Activated CD4-positive, alpha-beta T cell treated with anti-CD3 and anti-CD28 coated beads, Interleukin-2, Interleukin-4, amounts not matched to agents 100 ng/mL and 50 ng/mL, durations not matched to agents 16 hours and 8 hours (primary cell): ENCODE measurements at regions not wholly inside any gene's neighbourhood (a gene's known extent, or its start where the extent isn't known, plus 50 kb on each side); places are given as distances from the start of the nearest gene placed in this dataset.
"Not testable (repeated sequence)": the region's sequence is repeated elsewhere in the genome, so short reads cannot be mapped to it uniquely, and the experiment has no call there.

ENCODE experiments used
- DNase-seq: peaks from one replicate; pipeline ENCODE4 v3.0.0-alpha.2; 2020; ENCODE audit warnings: low spot score

DNA sequence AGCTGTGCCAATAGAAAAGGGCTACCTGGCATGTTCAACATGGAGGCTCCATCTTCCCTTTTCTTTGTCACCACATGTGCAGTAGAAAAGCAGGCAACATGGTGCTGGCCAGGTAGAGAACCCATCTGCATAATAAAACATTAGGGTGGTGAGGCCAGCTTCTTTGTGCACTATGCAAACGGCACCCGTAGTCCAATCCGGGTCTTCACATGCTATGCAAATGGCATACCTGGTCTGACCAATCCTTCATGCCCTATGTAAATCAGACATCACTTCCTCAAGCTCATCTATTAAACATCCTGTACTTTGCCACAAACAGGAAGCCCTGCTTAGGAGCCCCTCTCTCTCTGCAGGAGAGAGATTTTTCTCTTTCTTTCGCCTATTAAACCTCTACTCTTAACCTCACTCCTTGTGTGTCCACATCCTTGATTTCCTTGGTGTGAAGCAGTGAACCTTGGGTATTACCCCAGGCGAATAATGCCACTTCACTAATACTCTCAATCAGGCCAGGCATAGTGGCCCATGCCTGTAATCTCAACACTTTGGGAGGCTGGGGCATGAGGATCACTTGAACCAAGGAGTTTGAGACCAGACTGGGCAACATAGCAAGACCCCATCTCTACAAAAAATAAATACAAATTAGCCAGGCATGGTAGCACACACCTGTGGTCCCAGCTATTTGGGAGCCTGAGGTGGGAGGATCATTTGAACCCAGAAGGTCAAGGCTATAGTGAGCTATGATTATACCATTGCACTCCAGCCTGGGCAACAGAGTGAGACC is 111.3 kb upstream of the MRI1 start:
- no peak for DNase-seq

DNA sequence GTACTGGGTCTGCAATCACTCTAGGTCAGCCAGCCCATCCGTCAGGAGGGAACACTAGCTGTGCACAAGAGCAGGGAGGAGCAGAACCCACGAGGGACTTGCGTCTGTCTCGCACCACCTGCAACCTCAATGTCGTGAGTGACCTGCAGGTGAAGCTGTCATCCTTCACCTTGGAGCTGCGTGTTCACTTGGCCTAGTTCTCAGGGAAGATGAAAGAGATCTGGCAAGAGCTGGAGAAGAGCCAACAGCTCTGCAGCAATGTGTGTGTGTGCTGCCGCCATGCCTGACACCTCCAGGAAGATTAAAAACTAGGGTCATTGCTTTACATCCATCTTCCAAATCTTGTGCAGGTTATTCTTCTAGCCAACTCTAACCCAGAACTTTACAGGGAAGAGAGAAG is 117.6 kb upstream of the MRI1 start:
- DNase-seq: no peak

DNA sequence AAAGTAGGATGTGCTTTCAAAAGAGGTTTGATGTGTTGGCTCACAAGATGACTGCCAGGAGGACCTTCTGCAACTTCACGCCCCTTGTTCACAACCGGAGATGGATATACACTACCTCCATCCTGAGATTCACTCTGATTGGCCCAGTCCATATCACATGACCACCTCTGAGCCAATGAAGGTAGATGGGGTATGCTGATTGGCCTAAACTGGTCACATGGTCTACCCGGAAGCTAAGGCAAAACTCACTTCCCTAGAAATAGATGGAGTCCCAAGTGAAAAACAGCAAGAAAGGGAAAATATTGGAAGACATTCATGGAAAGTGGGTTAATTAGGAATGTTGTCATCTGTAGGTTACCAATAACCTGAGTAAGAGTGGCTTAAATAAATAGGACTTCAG is 119.7 kb upstream of the MRI1 start:
- DNase-seq: no peak

DNA sequence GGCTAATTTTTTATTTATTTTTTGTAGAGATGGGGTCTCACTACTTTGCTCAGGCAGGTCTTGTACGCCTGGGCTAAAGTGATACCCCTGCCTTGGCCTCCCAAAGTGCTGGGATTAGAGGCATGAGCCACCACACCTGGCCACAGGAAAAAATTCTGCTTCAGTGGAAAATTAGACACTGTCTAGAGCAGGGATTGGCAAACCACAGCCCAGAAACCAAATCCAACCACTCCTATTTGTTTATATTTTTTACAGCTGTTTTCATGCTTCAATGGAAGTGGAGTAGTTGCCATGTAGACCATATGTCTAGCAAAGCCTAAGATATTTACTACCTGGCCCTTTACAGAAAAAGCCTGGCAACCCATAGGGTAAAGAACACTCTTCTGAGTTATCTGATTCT is 123.7 kb upstream of the MRI1 start:
- no peak for DNase-seq

DNA sequence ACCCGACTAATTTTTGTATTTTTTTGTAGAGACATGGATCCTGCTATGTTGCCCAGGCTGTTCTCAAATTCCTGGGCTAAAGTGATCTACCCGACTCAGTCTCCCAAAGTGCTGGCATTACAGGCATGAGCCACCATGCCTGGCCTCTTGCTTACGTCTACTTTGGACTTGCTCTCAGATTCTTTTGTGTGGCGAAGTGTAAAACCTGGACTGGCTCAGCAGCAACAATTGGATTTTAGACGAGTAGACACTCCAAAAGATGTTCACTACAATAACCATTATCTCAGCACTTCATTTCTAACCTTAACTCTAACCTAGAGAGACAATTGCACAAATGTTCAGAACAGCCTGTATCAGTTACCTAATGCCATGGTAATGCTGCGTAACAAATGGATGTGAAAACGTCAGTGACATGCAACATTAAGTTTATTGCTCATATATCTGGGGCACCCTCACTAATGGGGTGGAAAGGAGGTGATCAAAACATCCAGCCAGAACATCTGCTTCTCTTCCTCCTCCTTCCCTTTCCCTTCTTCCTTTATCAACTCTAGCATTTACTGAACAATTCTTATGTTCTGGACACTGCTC is 124.9 kb upstream of the MRI1 start:
- no peak for DNase-seq

DNA sequence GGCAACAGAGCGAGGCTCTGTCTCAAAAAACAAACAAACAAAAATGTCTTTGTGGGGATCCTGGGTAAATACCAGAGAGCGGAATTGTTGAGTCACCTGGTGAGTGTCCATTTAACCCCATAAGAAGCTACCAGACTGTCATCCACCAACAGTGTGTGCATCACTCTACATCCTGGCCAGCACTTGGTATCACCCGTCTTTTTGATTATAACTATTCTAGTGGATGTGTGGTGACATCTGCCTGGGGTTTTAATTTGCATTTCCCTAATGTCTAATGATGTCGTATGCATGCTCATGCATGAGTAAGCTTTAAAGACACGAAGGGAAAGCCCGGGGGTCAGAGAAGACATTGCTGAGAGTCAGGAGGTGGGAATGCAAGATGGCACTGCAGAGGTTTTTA is 126.7 kb upstream of the MRI1 start:
- DNase-seq: no peak

DNA sequence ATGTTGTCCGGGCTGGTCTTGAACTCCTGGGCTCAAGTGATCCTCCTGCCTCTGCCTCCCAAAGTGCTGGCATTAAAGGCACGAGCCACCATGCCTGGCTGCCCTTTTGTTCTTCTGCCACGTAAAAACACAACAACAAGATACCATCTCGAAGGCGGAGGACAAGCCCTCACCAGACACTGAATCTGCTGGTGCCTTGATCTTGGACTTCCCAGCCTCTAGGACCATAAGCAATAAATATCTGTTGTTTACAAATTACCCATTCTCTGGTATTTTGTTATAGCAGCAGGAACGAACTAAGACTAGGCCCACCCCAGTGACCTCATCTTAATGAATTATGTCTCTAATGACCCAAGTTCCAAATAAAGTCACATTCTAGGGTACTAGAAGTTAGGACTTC is 128.4 kb upstream of the CACNA1A start:
- DNase-seq: no peak

DNA sequence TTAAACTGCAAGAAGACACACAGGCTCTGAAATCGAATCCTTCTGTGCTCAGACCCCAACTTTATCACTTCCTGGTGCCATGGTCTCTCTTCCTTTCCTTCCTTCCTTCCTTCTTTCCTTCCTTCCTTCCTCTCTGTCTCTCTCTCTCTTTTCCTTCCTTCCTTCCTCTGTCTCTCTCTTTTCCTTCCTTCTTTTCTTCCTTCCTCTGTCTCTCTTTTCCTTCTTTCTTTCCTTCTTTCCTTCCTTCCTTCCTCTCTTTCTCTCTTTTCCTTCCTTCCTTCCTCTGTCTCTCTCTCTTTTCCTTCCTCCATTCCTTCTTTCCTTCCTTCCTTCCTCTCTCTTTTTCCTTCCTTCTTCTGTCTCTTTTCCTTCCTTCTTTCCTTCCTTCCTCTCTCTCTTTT is 127.2 kb upstream of the CACNA1A start:
- DNase-seq: no peak

DNA sequence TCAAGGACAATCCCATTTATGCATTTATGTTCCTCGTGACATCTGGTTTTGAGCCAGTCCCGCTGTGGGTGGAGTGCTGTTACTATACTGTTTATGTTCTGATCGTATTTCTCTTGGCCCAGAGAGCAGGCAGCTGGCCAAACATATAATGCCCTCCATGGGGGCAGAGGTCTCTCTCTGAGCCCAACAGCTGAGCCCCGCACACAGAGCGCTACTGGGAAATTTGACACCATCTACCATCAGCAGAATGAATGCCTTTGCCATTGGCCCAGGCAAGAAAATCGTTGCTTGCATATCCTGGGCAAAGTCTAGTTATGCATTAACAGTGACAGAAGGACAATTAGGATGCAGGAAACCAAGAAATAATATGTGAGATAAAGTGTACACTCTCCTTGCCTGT is 126.8 kb upstream of the CACNA1A start:
- DNase-seq: no peak

DNA sequence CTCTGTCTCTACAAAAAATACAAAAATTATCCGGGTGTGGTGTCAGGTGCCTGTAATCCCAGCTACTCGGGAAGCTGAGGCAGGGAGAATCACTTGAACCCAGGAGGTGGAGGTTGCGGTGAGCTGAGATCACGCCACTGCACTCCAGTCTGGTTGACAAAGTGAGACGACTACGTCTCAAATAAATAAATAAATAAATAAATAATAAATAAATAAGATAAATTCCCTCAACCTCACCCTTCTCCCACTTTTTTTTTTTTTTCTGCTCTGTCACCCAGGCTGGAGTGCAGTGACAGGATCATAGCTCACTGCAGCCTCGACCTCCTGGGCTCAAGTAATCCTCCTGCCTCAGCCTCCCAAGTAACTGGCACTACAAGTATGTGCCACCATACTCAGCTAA is 125.9 kb upstream of the CACNA1A start:
- DNase-seq: not testable (repeated sequence)

DNA sequence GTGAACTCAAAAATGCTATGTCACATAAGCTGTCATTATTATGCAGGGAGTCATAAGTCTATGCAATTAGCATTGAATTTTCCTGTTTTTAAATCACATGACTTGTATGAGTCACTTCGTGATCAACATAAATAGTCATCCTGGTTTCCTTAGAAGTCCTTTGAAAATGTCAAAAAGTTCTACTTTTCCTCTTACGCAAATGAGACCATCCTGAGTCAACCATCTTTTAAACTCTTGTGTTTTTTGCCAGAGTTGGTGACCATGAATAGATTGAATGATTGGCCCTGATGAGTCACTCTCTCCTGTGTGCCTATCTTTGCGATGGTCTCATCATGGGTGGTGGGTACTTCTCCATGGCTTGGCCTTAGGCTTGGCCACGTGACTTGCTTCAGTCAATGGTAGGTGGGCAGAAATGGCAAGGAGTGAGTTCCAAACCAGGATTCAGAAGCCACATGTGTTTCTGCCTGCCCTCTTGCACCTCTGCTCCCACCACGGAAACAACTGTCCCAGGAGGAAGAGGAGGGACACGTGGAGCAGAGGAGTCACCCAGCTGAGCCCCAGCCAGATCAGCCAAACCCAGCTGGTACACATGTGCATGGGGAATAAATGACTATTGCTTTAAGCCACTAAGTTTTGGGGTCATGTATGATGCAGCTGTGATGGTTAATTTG is 123.5 kb upstream of the CACNA1A start:
- DNase-seq: no peak

DNA sequence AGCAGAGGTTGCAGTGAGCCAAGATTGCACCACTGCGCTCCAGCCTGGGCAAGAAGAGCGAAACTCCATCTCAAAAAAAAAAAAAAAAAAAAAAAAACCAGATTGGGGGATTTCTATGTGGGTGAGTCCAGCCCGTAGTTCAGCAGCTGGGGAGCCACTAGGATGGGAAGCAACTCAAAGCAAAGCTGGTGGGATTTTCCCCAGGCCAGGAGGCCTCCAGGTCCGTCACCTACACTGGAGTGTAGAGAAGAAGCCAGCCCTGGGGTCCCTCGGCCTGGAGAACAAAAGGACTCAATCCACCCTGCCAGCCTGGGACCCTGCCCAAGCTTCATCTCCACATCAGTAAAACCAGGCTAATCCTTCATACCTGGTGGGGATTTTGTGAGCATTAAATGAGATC is 121.3 kb upstream of the CACNA1A start:
- DNase-seq: no peak

DNA sequence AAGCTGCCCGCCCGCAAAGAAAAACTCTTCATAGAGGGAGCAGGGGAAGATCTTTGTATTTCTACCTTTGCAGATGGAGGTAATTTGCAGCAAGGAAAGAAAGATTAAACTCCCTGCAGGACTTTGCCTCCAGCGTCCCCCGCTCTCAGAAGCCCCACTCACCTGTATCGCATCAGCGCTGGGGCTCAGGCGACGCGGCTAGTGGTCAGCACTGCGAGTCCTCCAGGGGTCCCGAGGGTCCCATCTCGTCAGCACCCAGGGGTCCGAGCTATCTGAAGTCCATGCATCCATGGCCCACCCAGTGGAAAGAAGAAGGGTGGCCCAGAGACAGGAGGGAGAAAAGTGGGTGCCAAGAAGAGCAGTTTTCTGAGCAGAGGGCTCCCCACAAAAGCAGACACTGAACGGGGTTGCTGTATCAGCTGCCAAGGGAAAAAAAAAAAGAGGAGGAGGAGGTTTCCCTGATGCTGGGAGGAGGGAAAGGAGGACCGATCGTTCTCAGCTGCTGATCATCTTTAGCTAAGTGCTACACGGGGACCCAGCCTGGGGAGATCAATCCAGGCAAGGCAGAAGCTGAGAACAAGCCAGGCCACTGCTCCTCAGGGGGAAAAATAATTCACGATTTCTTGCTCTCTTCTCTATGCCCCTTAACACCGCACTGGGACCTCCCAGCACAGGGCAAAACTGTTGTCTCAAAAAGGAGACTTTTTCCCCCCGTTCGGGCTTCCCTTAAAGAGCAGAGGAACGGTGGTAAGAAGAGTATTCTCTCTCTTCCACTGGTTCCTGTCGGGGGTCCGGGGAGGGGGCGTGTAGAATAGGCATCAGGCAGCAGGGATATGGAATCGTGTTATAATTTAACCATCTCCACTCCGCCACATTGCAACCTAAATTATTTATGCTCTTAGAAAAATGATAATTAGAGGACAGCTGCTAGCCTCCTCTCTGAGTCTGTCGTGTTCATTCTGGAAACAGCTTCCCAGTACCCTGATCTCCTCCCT is 117.7 kb upstream of the CACNA1A start:
- no peak for DNase-seq

DNA sequence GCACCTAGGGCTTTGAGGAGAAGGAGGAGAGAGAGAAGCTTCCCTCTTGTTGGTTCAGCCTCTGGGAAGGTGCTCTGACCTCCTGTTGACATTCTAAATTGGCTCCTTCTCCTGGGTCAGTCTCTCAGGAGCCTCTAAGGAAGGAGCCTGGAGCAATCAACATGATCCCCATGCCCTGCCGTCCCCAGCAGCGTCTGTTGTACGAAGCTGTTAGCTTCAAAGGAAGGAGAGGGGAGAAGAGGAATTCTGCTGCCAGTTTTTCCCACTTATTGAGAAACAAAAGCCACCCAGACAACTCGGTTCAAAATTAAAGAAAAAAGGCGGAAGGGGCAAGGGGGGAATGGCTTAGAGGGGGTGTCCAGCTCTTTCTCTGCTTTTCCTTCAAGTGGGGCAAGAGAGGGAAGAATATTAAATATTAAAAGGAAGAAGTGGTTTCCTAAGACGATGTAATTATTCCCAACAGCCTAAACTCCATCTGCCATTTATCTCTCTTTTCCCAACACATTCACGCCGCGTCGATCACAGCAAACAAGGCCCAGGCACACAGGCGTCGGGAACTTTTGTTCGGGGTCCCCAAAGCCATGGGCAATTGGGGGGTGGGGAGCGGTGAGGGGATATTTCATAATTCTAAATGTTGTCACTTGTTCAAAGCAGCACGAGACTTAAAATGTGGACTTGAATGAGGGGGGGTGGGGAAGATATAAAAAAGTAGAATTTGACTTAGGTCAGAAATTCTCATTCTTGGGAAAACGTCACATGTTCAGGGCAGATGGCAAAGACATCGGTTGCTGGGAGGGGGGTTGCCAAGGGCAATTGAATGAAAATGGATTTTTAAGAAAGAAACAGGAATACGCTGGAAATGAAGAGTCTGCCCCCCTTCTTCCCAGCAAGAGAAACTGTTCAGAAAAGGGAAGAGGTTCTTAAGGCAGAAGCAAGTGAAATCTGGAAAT is 116.8 kb upstream of the CACNA1A start:
- DNase-seq: no peak

DNA sequence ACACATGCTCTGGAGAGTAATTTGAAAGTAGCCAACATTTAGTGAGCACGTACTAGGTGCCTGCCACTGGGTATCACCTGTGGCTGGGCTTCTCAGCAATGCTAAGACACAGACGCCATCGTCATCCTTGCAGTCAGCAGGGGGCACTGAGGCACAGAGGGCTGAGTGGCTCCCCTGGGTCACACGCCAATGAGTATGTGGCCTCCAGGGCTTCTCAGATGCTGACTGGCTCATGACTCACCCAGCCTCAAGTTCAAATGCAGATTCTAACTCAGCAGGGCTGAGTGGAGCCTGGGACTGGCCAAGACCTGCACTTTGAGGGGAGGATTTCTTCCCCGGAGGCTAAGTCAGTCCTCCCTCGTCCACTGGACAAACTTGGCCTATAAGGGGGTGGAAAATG is 115.1 kb upstream of the CACNA1A start:
- no peak for DNase-seq

DNA sequence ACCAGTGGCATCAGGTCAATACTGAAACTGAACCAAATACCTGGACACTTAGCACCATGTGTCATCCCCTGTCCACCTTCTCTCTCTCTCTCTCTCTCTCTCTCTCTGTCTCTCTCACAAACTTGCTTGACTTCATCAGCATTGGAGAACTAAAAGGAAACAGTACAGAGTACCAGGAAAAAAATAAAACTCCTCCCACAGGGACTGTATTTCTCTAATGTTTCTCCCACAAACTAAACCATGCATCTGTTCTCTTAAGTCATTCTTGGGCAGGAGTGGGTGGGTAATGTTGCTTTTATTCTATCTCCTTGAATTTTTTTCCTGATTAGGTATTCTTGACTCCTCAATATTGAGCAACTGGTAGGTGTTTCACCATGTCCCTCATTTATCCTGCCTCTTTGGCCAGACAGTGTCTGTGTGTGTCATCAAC is 112.9 kb upstream of the CACNA1A start:
- DNase-seq: no peak

DNA sequence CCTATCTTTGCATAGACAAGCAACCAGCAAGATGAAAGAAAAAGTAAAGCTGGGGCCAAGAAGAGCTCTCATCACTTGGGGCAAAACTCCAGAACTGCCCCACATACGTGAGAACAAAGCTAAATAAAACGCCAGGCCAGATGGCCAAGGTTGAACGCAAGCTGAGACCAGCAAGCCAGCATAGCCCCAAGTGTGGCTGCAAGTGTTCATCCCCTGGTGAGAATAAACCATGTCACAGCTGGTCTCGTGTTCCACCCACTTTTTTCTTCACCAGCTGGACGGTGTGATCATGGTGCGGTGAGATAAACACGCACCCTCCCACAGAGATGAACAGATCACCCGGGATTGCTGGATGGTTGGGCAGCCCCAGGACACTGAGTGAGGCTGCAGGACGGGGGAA is 109.6 kb upstream of the CACNA1A start:
- DNase-seq: no peak

DNA sequence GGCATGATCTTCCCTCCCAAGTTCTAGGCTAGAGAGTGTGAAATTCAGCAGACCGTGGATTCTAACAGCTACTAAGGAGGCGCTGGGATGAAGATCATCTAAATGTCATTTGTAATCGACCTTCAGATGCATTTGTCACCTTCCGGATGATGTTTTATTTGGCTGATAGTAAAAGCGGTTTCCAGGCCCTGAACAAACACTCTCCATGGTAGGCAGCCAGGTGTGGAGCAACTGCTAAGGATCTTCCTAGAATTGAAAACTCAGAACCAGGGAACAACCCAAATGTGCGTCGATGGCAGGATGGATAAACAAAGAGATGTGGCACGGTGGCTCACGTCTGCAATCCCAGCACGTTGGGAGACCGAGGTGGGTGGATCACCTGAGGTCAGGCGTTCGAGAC is 107.2 kb upstream of the CACNA1A start:
- DNase-seq: no peak

DNA sequence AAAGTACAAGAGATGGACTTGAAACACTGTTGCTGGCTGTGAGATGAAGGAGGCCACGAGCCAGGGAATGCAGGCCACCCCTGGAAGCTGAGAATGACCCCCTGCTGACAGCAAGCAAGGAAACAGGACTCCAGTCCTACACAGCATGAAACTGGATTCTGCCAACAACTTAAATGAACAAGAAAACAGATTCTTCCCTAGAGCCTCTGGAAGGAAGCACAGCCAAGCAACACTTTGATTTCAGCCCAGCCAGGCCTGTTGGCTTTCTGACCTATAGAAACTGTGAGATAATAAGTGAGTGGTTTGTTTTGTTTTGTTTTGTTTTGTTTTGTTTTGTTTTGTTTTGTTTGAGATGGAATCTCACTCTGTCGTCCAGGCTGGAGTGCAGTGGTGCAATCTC is 105.3 kb upstream of the CACNA1A start:
- no peak for DNase-seq

DNA sequence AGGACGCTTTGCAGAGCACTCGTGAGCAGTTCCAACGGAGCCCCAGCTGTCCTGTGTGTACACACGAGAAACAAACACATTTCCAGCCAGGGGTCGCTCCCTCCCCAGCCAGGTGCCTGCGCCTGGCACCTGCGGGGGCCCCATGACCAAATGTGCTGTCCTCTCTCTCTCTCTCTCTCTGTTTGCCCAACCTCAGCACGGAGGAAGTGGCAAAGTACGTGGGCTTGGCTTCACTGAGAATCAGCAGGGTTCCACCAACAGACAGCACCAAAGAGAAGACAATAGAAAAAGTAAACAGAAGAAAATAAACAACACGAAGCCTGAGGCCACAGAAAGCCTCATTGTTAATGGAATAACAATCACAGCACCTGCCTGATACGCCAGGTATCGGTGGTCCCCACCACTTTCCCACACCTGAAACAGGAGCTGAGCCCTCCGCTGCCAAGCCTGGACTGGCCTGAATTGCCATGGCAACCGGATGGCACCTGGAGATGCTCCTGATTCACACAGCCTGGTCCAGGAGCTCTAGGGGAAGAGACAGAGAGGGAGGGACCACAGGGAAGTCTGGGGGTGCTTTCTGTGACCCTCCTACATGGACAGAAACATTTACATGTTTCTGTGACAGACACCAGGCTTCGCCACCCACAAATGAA is 103.9 kb upstream of the CACNA1A start:
- DNase-seq: no peak

DNA sequence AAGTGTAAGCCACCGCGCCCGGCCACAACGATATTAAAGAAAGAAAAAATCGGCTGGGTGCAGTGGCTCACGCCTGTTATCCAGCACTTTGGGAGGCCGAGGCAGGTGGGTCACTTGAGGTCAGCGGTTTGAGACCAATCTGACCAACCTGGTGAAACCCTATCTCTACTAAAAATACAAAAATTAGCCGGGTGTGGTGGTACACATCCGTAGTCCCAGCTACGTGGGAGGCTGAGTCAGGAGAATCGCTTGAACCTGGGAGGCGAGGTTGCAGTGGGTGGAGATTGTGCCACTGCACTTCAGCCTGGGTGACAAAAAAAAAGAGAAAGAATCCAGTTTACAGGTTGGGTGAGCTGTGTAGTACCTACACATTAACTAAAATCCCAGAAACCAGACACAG is 99.9 kb upstream of the CACNA1A start:
- no peak for DNase-seq
